GM06990 (cell line): ENCODE measurements at regions not wholly inside any gene's neighbourhood (a gene's known extent, or its start where the extent isn't known, plus 50 kb on each side); places are given as distances from the start of the nearest gene placed in this dataset.
"Not testable (repeated sequence)": the region's sequence is repeated elsewhere in the genome, so short reads cannot be mapped to it uniquely, and the experiment has no call there.

Experiments used
- DNase-seq: peaks from one replicate; pipeline ENCODE4 v3.0.0-alpha.2; 2011; ENCODE audit not compliant: insufficient read length; ENCODE audit errors: extremely low read depth
- H3K27me3 ChIP-seq: replicated peaks from 2 replicates; pipeline ENCODE4 v1.6.0; 2011; ENCODE audit warnings: low read length; ENCODE audit not compliant: control insufficient read depth, insufficient read depth
- H3K36me3 ChIP-seq: 2 replicates; pipeline ENCODE4 v1.5.1; 2011; ENCODE audit warnings: low read length; ENCODE audit not compliant: control insufficient read depth, insufficient read depth
- H3K4me3 ChIP-seq: replicated peaks from 2 replicates; pipeline ENCODE4 v1.5.1; 2011; ENCODE audit warnings: low read depth, mild to moderate bottlenecking, control low read depth, low read length

DNA sequence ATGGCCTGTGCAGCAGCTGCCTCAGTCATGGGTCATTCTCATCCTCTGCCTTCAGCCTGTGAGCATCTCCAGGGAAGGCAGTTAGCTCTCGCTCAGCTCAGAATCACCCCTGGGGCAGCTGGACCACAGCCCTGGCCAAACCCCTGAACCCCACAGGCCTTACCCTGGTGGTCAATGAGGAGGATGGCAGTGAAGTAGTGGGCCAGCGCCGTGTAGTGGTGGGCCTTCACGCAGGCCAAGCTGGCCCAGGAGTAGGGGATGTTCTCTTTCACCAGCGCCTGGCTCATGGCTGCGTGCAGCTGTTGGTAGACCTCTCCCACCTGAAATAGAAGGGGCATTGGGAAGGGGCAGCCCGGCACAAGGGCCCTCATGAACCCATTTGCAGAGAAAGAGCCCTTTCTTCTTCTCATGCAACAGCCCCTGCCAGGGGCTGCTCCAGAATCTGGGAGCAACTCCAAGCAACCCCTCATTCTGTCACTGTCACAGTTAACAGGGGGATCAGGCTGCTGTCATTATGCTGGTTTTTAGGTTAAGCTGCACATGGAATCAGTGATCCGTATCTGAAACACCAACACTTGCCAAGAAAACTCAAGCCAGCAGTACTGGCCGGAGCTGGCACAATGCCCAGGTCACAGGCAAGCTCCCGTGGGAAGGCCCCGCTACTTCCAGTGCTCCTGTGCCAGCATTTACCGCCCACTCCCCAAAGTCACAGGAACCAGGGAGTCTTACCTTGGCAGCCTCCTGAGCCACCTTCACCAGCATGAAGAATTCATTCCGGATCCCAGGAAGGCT is 290.2 kb downstream of the GOLGA6L6 start:
- not testable (repeated sequence) for H3K36me3 ChIP-seq, H3K4me3 ChIP-seq, DNase-seq, H3K27me3 ChIP-seq

- not testable (repeated sequence) for DNase-seq, H3K27me3 ChIP-seq, H3K4me3 ChIP-seq, H3K36me3 ChIP-seq
These were observed 291.4 kb downstream of the GOLGA6L6 start for GRCh38 chr15:20250206-20250605.

DNA sequence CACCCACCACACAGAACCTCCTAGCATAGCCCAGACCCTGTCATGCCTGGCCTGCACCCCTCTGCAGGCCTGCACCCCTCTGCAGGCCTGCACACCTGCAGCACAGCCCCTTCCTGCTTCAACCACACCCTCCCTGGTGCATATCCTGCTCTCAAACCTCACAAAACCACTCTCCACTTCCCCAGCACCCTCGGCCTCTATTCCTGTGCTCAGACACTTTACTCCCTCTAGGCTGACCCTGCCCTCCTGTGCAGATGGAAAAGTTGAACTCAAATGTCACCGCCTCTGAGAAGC is 292.0 kb downstream of the GOLGA6L6 start:
- H3K27me3 ChIP-seq, H3K4me3 ChIP-seq, H3K36me3 ChIP-seq, DNase-seq: not testable (repeated sequence)

DNA sequence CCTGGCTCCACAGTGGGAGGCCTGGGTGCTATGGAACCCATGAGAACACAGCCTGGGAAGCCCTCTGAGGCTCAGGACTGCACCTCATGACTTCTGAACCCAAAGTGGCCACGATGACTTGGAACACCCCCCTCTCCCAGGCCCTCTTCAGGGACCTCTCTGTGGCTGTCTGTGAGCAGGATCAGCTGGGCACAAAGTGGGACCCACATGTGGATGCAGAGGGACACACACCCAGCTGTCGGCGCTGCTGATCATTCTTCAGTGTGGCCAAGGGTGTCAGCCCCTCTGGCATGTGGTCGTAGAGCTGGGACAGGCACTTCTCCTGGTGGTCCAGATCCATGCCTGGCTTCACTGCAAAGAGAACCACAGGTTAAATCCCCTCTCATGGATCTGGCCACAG is 293.2 kb downstream of the GOLGA6L6 start:
- not testable (repeated sequence) for H3K27me3 ChIP-seq, H3K4me3 ChIP-seq, DNase-seq, H3K36me3 ChIP-seq

- H3K27me3 ChIP-seq, DNase-seq, H3K36me3 ChIP-seq, H3K4me3 ChIP-seq: not testable (repeated sequence)
These were observed 294.5 kb downstream of the GOLGA6L6 start for GRCh38 chr15:20247137-20247536.

DNA sequence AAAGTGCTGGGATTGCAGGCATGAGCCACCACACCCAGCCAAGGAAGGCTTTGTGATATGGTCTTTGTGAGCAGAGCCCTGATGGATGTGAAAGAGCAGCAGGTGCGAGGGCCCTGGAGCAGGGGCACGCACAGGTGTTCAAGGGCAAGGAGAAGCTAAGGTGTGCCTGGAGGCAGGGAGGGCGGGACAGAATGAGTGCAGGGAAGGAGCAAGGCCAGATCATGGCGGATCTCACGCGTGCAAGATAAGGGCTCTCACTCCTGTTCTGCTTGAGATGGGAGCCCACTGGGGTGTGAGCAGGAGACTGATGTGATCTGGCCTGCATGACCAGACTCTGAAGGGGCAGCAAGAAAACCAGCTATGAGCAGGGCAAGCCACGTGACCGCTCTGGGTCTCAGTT is 295.0 kb downstream of the GOLGA6L6 start:
- not testable (repeated sequence) for H3K27me3 ChIP-seq, H3K4me3 ChIP-seq, DNase-seq, H3K36me3 ChIP-seq

DNA sequence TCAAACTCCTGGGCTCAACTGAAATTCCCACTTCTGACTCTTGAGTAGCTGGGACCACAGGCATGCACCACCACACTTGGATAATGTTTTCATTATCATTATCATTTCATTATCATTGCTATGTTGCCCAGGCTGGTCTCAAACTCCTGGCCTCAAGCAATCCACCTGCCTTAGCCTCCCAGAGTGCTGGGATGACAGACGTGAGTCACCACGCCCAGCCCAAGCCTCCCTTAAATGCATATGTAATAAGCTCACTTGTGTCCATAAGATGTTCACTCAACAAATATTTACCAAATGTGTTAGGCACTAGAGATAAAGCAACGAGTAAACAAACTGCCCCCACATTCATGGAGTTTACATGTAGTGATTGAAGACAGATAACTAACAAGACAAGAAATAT is 295.7 kb downstream of the GOLGA6L6 start:
- H3K36me3 ChIP-seq, H3K4me3 ChIP-seq, H3K27me3 ChIP-seq, DNase-seq: not testable (repeated sequence)

DNA sequence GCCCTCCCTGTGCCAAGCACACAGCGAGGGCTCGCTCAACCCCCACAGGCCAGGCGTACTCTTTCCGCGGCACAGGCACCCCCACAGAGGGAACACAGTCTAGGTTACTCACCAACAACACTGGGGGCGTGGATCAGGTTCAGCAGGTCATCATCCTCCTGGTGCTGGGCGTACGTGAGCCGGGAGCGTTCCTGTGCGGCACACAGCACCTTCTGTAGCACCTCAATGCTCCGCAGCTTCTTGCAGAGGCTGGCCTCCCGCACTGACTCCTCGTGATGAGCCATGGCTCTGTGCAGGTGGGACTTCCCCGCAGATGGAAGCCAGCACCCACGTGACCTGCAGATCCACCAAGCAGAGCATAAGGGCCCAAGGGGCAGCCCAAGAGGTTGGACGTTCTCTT is 296.8 kb downstream of the GOLGA6L6 start:
- not testable (repeated sequence) for H3K36me3 ChIP-seq, DNase-seq, H3K27me3 ChIP-seq, H3K4me3 ChIP-seq

- not testable (repeated sequence) for H3K4me3 ChIP-seq, H3K36me3 ChIP-seq, H3K27me3 ChIP-seq, DNase-seq
These were observed 297.9 kb downstream of the GOLGA6L6 start for GRCh38 chr15:20243486-20244240.

GRCh38 chr15:20240366-20240917 is 301.2 kb downstream of the GOLGA6L6 start:
- DNase-seq: not testable (repeated sequence)

DNA sequence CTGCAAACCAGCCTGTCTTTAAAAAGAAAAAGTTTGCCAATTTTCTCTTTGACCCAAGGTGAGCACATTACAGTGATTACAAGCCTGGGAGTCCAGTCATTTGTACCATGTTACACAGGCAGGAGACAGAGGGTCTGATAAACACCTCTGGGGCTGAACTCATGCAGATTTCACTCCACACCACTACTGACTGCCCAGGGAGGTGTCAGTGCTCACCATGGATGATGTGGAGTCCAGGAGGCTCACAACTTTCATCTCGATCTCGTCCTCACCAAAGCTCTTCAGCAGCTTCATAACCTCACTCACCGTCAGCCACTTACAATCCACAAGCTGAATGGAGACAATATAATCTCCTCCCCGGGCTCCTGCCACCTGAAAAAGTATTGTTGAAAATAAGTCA is 302.4 kb downstream of the GOLGA6L6 start:
- H3K4me3 ChIP-seq, H3K27me3 ChIP-seq, DNase-seq, H3K36me3 ChIP-seq: not testable (repeated sequence)

More at GRCh38 chr15:20240366-20240917, 301.2 kb downstream of the GOLGA6L6 start:
- not testable (repeated sequence) for H3K4me3 ChIP-seq, H3K36me3 ChIP-seq, H3K27me3 ChIP-seq

- H3K27me3 ChIP-seq, DNase-seq: not testable (repeated sequence)
These were observed 304.2 kb downstream of the GOLGA6L6 start for GRCh38 chr15:20237256-20238020.

DNA sequence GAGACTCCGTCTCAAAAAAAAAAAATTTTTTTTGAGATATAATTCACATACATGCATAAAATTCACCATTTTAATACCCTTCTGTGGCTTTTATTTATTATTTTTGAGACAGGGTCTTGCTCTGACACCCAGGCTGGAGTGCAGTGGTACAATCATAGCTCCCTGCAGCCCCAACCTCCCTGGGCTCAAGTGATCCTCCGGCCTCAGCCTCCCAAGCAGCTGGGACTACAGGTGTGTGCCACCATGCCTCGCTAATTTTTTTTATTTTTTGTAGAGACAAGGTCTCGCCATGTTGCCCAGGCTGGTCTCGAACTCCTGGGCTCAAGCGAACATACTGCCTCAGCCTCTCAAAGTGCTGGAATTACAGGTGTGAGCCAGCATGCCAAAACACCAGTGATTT is 305.9 kb downstream of the GOLGA6L6 start:
- DNase-seq, H3K27me3 ChIP-seq, H3K36me3 ChIP-seq, H3K4me3 ChIP-seq: not testable (repeated sequence)

More at GRCh38 chr15:20237256-20238020, 304.2 kb downstream of the GOLGA6L6 start:
- not testable (repeated sequence) for H3K4me3 ChIP-seq, H3K36me3 ChIP-seq

DNA sequence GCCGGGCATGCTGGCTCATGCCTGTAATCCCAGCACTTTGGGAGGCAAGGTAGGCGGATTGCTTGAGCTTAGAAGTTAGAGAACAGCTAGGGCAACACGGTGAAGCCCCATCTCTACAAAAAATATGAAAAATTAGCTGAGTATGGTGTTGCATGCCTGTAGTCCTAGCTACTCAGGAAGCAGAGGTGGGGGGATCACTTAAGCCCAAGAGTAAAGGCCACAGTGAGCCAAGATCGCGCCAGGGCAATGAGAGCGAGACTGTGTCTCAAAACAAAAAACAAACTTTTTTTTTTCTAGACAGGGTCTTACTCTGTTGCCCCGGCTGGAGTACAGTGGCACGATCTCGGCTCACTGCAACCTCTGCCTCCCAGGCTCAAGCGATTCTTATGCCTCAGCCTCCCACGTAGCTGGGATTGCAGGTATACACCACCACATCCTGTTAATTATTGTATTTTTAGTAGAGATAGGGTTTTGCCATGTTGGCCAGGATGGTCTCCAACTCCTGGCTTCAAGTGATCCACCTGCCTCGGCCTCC is 307.5 kb downstream of the GOLGA6L6 start:
- H3K27me3 ChIP-seq, H3K36me3 ChIP-seq, DNase-seq, H3K4me3 ChIP-seq: not testable (repeated sequence)
